Thyroid gland (tissue), 4 donors: ENCODE measurements at regions not wholly inside any gene's neighbourhood (a gene's known extent, or its start where the extent isn't known, plus 50 kb on each side); places are given as distances from the start of the nearest gene placed in this dataset.

Source experiments
- POLR2A ChIP-seq, 2 donors: fragments of 450-650 bp; IDR thresholded peaks; one replicate each; pipeline ENCODE4 v1.6.1; 2017; ENCODE audit warnings: antibody characterized with exemption in 2 of 2, mild to moderate bottlenecking in 2 of 2, moderate library complexity in 1 of 2
- TF ChIP-seq, protein P1 (sequence below), 6 experiments: fragments of 200-600 bp in 3 of 6; fragments of 450-650 bp in 3 of 6; sonication (generic) in 3 of 6; IDR thresholded peaks; one replicate each; pipeline ENCODE4 v1.5.1; 2016 to 2019; ENCODE audit warnings: antibody characterized with exemption in 6 of 6, mild to moderate bottlenecking in 2 of 6, inconsistent platforms in 1 of 6, moderate library complexity in 1 of 6

DNA sequence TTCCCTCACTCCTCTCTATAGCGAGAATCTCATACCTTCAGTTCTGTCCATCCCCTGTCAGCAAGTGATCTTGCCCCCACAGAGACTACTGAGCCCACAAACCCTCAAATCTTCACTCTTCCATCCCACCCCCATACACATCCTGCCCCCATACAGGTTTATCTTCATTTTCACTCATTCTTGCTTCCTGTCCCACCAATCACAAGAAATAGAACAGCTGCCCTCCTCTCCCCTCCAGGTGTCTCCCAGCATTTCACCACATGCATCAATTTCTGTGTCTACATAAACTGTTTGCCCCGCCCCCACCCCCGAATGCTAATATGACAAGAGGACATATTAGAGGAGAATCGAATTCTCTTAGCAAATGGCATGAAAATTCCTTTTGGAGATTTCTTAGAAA lies 54.9 kb upstream of the CARMIL1 start:
- TF ChIP-seq, protein P1, sequence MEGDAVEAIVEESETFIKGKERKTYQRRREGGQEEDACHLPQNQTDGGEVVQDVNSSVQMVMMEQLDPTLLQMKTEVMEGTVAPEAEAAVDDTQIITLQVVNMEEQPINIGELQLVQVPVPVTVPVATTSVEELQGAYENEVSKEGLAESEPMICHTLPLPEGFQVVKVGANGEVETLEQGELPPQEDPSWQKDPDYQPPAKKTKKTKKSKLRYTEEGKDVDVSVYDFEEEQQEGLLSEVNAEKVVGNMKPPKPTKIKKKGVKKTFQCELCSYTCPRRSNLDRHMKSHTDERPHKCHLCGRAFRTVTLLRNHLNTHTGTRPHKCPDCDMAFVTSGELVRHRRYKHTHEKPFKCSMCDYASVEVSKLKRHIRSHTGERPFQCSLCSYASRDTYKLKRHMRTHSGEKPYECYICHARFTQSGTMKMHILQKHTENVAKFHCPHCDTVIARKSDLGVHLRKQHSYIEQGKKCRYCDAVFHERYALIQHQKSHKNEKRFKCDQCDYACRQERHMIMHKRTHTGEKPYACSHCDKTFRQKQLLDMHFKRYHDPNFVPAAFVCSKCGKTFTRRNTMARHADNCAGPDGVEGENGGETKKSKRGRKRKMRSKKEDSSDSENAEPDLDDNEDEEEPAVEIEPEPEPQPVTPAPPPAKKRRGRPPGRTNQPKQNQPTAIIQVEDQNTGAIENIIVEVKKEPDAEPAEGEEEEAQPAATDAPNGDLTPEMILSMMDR (IDR thresholded peaks at IDR 0.05): no peak
- no peak for TF ChIP-seq POLR2A (IDR thresholded peaks at IDR 0.05)
